ENCODE measurements at regions not wholly inside any gene's neighbourhood (a gene's known extent, or its start where the extent isn't known, plus 50 kb on each side); places are given as distances from the start of the nearest gene placed in this dataset.

GRCh38 chr3:164132878-164133277 lies 945.4 kb downstream of the SI start:
- Histone ChIP-seq H3K4ac (ENCODE audit: low read depth in 1 of 2, low read length in 2 of 2) (no peak overlapping the region), H4K8ac (ENCODE audit: low read length) (no peak overlapping the region), H3K36me3 (ENCODE audit: control insufficient read depth in 1 of 2, insufficient read depth in 2 of 2, low read depth in 1 of 2, low read length in 2 of 2) (no peaks in the 10 kb centered on the region), H3K9ac (ENCODE audit: low read length) (no peak overlapping the region), H2BK5ac (ENCODE audit: low read depth, low read length, poor library complexity, severe bottlenecking) (no peak overlapping the region), H2BK15ac (ENCODE audit: low read depth, poor library complexity, severe bottlenecking) (no peak overlapping the region), H3K9me3 (ENCODE audit: control insufficient read depth, low read length) (no peaks in the 10 kb centered on the region), H3K4me1 (ENCODE audit: control insufficient read depth, insufficient read depth, low read depth, low read length) (no peaks in the 10 kb centered on the region), H2BK120ac (ENCODE audit: low read depth, low read length) (no peak overlapping the region), H3K27me3 (ENCODE audit: control insufficient read depth in 1 of 2, insufficient read depth in 1 of 2, low read length in 2 of 2) (no peaks in the 10 kb centered on the region), H3K4me2 (ENCODE audit: low read length, poor library complexity, severe bottlenecking) (no peak overlapping the region), H3K4me3 (ENCODE audit: insufficient read depth in 1 of 2, low read depth in 1 of 2, low read length in 2 of 2) (no peak overlapping the region), H2AK5ac (ENCODE audit: low read length, severe bottlenecking) (no peak overlapping the region), H3K27ac (ENCODE audit: low read length, poor library complexity, severe bottlenecking) (no peak overlapping the region), H2AFZ (ENCODE audit: low read depth, low read length) (no peak overlapping the region), H4K91ac (ENCODE audit: low read length) (no peak overlapping the region), H2BK12ac (ENCODE audit: low read length in 2 of 2) (no peak overlapping the region), H3K18ac (ENCODE audit: low read depth in 1 of 2, low read length in 2 of 2) (no peak overlapping the region), H3K14ac (ENCODE audit: low read length in 2 of 2) (no peak overlapping the region), H3K79me1 (replicated peaks; ENCODE audit: low read length, poor library complexity, severe bottlenecking) (no peaks in the 10 kb centered on the region), H3K23ac (ENCODE audit: low read length in 2 of 2) (no peak overlapping the region)
- no CpG with 5 or more reads among the region's 1 CpG for WGBS
- DNase-seq: no peak

GRCh38 chr3:164113371-164114332 lies 964.6 kb downstream of the SI start:
- Histone ChIP-seq H2BK5ac (ENCODE audit: low read depth, low read length, poor library complexity, severe bottlenecking) (no peak overlapping the region), H2BK120ac (ENCODE audit: low read depth, low read length) (no peak overlapping the region), H3K9ac (ENCODE audit: low read length) (no peak overlapping the region), H2BK15ac (ENCODE audit: low read depth, poor library complexity, severe bottlenecking) (no peak overlapping the region), H2AFZ (ENCODE audit: low read depth, low read length) (no peak overlapping the region), H3K18ac (ENCODE audit: low read depth in 1 of 2, low read length in 2 of 2) (no peak overlapping the region), H3K4me1 (ENCODE audit: control insufficient read depth, insufficient read depth, low read depth, low read length) (peaks cover 4% of the 10 kb centered on the region), H3K9me3 (ENCODE audit: control insufficient read depth, low read length) (peaks cover 8% of the 10 kb centered on the region), H3K4ac (ENCODE audit: low read depth in 1 of 2, low read length in 2 of 2) (no peak overlapping the region), H3K4me2 (ENCODE audit: low read length, poor library complexity, severe bottlenecking) (no peak overlapping the region), H3K79me1 (replicated peaks; ENCODE audit: low read length, poor library complexity, severe bottlenecking) (no peaks in the 10 kb centered on the region), H4K8ac (ENCODE audit: low read length) (no peak overlapping the region), H2AK5ac (ENCODE audit: low read length, severe bottlenecking) (no peak overlapping the region), H3K27me3 (ENCODE audit: control insufficient read depth in 1 of 2, insufficient read depth in 1 of 2, low read length in 2 of 2) (no peaks in the 10 kb centered on the region), H3K23ac (ENCODE audit: low read length in 2 of 2) (no peak overlapping the region), H2BK12ac (ENCODE audit: low read length in 2 of 2) (no peak overlapping the region), H3K36me3 (ENCODE audit: control insufficient read depth in 1 of 2, insufficient read depth in 2 of 2, low read depth in 1 of 2, low read length in 2 of 2) (no peaks in the 10 kb centered on the region), H4K91ac (ENCODE audit: low read length) (no peak overlapping the region), H3K27ac (ENCODE audit: low read length, poor library complexity, severe bottlenecking) (no peak overlapping the region), H3K14ac (ENCODE audit: low read length in 2 of 2) (no peak overlapping the region), H3K4me3 (ENCODE audit: insufficient read depth in 1 of 2, low read depth in 1 of 2, low read length in 2 of 2) (no peak overlapping the region)
- WGBS: 95% methylated on average over 8 of the region's 8 CpGs
- no peak for DNase-seq

- H2AK5ac ChIP-seq (ENCODE audit: low read length, severe bottlenecking): no peak overlapping the region
- H3K79me1 ChIP-seq (replicated peaks; ENCODE audit: low read length, poor library complexity, severe bottlenecking): no peaks in the 10 kb centered on the region
- H3K36me3 ChIP-seq (ENCODE audit: control insufficient read depth in 1 of 2, insufficient read depth in 2 of 2, low read depth in 1 of 2, low read length in 2 of 2): no peaks in the 10 kb centered on the region
- no peak overlapping the region for H2AFZ ChIP-seq (ENCODE audit: low read depth, low read length)
- H3K23ac ChIP-seq (ENCODE audit: low read length in 2 of 2): no peak overlapping the region
- no peak overlapping the region for H3K18ac ChIP-seq (ENCODE audit: low read depth in 1 of 2, low read length in 2 of 2)
- no peak overlapping the region for H4K91ac ChIP-seq (ENCODE audit: low read length)
- no peak overlapping the region for H3K4me2 ChIP-seq (ENCODE audit: low read length, poor library complexity, severe bottlenecking)
- H3K9me3 ChIP-seq (ENCODE audit: control insufficient read depth, low read length): no peaks in the 10 kb centered on the region
- H3K27ac ChIP-seq (ENCODE audit: low read length, poor library complexity, severe bottlenecking): no peak overlapping the region
- no peak overlapping the region for H2BK12ac ChIP-seq (ENCODE audit: low read length in 2 of 2)
- DNase-seq: no peak
- no peak overlapping the region for H3K4me3 ChIP-seq (ENCODE audit: insufficient read depth in 1 of 2, low read depth in 1 of 2, low read length in 2 of 2)
- no peak overlapping the region for H3K14ac ChIP-seq (ENCODE audit: low read length in 2 of 2)
- no peak overlapping the region for H3K9ac ChIP-seq (ENCODE audit: low read length)
- no peaks in the 10 kb centered on the region for H3K4me1 ChIP-seq (ENCODE audit: control insufficient read depth, insufficient read depth, low read depth, low read length)
- H4K8ac ChIP-seq (ENCODE audit: low read length): no peak overlapping the region
- H2BK120ac ChIP-seq (ENCODE audit: low read depth, low read length): no peak overlapping the region
- H2BK15ac ChIP-seq (ENCODE audit: low read depth, poor library complexity, severe bottlenecking): no peak overlapping the region
- H3K27me3 ChIP-seq (ENCODE audit: control insufficient read depth in 1 of 2, insufficient read depth in 1 of 2, low read length in 2 of 2): no peaks in the 10 kb centered on the region
- H2BK5ac ChIP-seq (ENCODE audit: low read depth, low read length, poor library complexity, severe bottlenecking): no peak overlapping the region
- no peak overlapping the region for H3K4ac ChIP-seq (ENCODE audit: low read depth in 1 of 2, low read length in 2 of 2)
Measured at GRCh38 chr3:164096352-164096751, 981.9 kb downstream of the SI start.

- 94% methylated on average over 2 of the region's 2 CpGs for WGBS
Measured at GRCh38 chr3:164095949-164096348, 982.3 kb downstream of the SI start.

More at GRCh38 chr3:164095949-164096348, 982.3 kb downstream of the SI start:
- no peak overlapping the region for H2BK12ac ChIP-seq (ENCODE audit: low read length in 2 of 2)
- no peaks in the 10 kb centered on the region for H3K4me1 ChIP-seq (ENCODE audit: control insufficient read depth, insufficient read depth, low read depth, low read length)
- H3K4me2 ChIP-seq (ENCODE audit: low read length, poor library complexity, severe bottlenecking): no peak overlapping the region
- H3K18ac ChIP-seq (ENCODE audit: low read depth in 1 of 2, low read length in 2 of 2): no peak overlapping the region
- H3K27ac ChIP-seq (ENCODE audit: low read length, poor library complexity, severe bottlenecking): no peak overlapping the region
- no peak overlapping the region for H3K9ac ChIP-seq (ENCODE audit: low read length)
- no peak overlapping the region for H3K4ac ChIP-seq (ENCODE audit: low read depth in 1 of 2, low read length in 2 of 2)
- H3K36me3 ChIP-seq (ENCODE audit: control insufficient read depth in 1 of 2, insufficient read depth in 2 of 2, low read depth in 1 of 2, low read length in 2 of 2): no peaks in the 10 kb centered on the region
- DNase-seq: no peak
- H2BK120ac ChIP-seq (ENCODE audit: low read depth, low read length): no peak overlapping the region
- H3K14ac ChIP-seq (ENCODE audit: low read length in 2 of 2): no peak overlapping the region
- no peak overlapping the region for H3K4me3 ChIP-seq (ENCODE audit: insufficient read depth in 1 of 2, low read depth in 1 of 2, low read length in 2 of 2)
- H4K8ac ChIP-seq (ENCODE audit: low read length): no peak overlapping the region
- no peaks in the 10 kb centered on the region for H3K27me3 ChIP-seq (ENCODE audit: control insufficient read depth in 1 of 2, insufficient read depth in 1 of 2, low read length in 2 of 2)
- no peaks in the 10 kb centered on the region for H3K79me1 ChIP-seq (replicated peaks; ENCODE audit: low read length, poor library complexity, severe bottlenecking)
- no peak overlapping the region for H2BK5ac ChIP-seq (ENCODE audit: low read depth, low read length, poor library complexity, severe bottlenecking)
- H3K9me3 ChIP-seq (ENCODE audit: control insufficient read depth, low read length): peaks cover 1% of the 10 kb centered on the region
- H4K91ac ChIP-seq (ENCODE audit: low read length): no peak overlapping the region
- H2AFZ ChIP-seq (ENCODE audit: low read depth, low read length): no peak overlapping the region
- H3K23ac ChIP-seq (ENCODE audit: low read length in 2 of 2): no peak overlapping the region
- H2AK5ac ChIP-seq (ENCODE audit: low read length, severe bottlenecking): no peak overlapping the region
- H2BK15ac ChIP-seq (ENCODE audit: low read depth, poor library complexity, severe bottlenecking): no peak overlapping the region

Measured in mesenchymal stem cell (in vitro differentiated cells and primary cell).